T47D (cell line): ENCODE measurements at regions not wholly inside any gene's neighbourhood (a gene's known extent, or its start where the extent isn't known, plus 50 kb on each side); places are given as distances from the start of the nearest gene placed in this dataset.
A peak's percentile ranks its signal among the peaks of the same experiment; 100 is the strongest.

Experiments
- DNase-seq, 2 experiments: peaks; one replicate each; pipeline versions ENCODE4 v3.0.0 to v3.0.0-alpha.2; 2011 to 2012; ENCODE audit warnings: low read depth in 1 of 2, low spot score in 1 of 2
- JUND ChIP-seq: IDR thresholded peaks from 2 replicates; pipeline ENCODE4 v1.6.1; 2012; ENCODE audit warnings: low read depth
- in situ Hi-C: cut with HindIII; loops from 2 replicates; pipeline ENCODE4 v1.10.0; 2016; ENCODE audit warnings: low sequenced_read_pairs, low pct_unique_long_range_greater_than_20kb

DNA sequence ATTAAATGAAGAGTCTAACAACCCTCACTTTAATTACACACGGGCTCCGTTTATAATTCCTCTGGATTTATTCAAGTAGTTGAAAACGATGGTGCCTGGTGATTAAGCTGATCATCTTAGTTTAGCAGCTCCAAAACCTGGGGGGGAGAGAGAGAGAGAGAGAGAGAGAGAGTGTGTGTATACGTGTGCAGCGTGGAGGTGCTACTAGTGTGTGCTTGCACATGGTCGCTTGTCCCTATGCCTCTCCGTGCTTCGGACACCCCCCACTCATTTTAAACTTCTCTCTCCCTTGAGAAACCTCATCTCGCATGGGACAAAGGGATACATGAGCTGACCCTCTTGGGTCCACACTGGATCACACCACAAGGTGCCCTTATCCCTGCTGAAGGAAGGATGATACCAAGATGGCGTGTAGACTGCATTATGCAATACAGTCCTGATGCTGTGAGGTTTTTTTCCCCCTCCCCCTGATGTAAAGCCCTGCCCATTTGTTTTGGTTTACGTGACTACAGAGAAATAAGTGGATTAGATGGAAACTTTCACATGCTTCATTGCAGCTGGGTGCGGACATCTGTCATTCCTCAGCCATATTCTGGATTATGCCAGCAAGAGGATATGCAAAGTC lies 320.8 kb downstream of the ZNF536 start:
- no peak for DNase-seq
- in situ Hi-C loops, result no loop called here
- TF ChIP-seq JUND, result no peak

DNA sequence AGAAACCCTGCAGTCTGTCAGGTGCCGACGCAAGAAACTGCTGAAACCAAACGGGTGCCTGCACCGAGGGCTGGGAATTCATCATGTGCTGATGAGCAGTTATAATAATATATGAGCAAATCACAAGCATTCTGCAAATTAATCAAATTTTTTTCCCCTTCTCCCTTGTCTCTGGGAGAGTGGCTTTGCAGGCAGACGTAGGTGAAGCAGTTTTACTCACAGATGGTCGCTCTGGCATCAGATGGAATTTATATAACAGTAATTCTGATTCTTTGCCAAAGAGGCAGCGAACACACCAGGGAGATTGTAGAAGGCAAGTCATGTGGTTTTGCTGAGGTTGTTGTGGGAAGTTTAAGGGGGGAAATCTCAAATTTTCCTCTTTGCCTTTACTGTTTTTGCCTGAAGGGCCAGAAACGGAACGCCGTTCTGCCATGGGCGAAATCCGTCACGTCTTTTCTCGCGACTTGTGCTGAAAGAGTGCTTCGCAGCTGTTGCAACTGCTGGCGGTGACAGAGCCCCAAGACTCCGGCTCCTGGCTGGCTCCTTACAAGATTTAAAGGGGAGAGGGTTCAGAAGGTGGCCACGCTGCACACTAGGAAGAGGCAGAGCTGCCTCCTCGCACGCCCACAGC lies 320.1 kb downstream of the ZNF536 start:
- in situ Hi-C loops, result no loop called here
- no peak for DNase-seq
- no peak for TF ChIP-seq JUND

DNA sequence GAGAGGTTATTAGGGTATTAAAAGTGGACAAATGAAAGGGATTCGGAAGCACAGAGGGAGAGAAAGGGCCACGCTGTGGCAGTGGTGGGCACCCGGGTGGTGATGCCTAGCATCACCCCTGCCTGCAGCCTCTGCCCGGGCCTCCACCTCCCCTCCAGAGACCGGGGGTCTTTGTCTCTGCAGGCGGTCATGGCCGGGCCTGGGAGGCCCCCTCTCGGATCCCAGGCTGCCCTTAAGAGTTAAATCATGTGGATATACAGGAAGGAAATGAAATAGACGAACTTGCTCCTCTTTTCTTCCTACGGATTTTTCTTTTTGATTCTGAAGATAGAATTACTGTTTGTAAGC lies 319.6 kb downstream of the ZNF536 start:
- in situ Hi-C loops, result no loop called here
- DNase-seq, result no peak
- no peak for TF ChIP-seq JUND

DNA sequence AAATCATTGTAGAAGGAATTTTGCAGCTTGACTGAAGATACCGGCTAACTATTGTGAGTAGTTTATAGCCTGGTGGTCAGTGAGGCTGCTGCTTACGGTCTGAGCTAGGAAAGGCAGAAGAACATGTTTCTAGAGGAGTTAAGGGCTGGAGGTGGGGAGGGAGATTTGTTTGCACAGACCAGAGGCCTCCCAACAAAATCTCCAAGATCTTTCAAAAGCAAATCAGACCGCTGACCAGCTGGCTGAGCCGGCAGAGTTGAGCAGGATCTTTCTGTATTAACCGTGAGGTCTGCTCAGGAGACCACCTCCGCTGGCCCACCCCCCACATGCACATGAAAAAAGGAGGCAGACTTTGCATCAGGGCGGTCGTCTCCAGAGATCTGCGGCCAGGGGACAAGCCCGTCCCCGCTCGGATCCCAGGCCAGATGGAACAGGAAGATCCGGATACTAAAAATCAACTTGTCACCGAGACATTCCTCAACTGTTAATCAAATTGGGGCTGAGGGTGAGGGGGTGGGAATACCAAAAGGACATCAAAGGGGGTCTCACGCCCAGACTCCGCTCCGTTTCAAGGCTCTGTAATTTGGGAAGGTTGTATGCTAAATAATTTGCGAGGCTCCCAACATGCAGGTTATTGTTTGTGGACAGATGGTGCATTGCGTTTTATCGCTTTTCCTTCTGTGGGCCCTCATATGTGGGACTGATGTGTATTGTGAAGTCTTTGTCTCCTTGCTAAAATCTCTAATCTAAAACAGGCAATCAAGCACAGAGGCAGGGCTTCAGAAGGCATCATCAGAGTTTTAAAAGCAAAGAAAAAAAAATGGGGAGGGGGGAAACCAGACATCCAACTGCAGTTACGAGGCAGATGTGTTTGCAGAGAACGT lies 319.0 kb downstream of the ZNF536 start:
- in situ Hi-C loops, result no loop called here
- no peak for TF ChIP-seq JUND
- DNase-seq, result no peak

DNA sequence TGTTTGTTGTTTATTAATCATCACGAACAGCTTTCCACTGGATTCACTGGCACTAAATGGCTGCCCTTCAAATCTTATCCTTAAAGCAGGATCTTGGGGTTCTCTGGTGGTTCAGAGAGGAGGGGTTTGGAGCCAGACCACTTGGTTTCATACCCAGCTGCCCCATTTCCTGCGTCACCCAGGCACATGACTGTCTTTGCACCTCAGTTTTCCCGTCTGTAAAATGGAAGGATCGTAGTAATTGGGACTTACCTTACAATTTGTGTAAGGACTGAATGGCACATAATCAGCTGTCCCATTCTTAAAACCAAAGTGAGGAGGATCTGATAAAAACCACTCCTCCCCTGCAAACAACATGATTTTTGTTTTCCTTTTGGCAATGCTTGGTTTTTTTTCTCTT lies 318.3 kb downstream of the ZNF536 start:
- in situ Hi-C loops, result no loop called here
- TF ChIP-seq JUND, result no peak
- DNase-seq, result no peak

DNA sequence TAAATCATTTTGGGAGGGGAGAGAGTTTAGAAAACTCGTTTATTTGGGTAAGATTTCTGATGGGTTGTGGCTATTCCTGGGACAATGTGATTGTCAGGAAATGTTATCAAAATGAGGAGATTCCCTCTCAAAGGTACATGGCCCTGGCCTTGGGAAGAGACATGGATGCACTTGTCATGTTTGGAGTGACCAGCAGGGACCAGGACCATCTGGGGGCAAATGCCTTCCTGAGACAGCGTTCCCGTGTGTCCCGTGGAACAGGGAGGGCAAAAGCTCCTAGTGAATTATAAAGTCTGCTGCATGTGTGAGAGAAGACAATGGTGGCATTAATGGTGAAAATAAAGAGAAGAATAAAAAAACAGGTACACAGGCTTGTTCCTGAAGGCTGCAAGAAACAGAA lies 317.3 kb downstream of the ZNF536 start:
- DNase-seq, result no peak
- TF ChIP-seq JUND, result no peak
- in situ Hi-C loops, result no loop called here

DNA sequence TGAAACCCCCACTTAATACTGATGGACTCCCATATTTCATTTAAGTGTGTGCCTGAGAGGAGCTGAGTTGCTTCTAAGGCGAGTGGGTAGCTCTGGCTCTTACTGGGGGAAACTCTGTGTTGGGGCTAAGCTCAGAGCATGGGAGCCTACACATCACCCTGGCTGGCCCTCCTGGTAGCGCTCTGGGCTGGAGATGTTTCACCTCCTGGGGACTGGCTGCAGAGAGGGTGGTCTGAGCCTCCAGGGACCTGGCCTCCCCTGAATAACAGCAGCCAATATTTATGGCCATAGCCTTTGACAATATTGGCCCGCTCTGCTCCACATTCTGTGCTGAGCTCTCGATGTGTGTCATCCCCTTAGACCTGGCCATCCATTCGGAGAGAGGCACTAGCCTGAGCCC lies 316.5 kb downstream of the ZNF536 start:
- in situ Hi-C loops, result no loop called here

DNA sequence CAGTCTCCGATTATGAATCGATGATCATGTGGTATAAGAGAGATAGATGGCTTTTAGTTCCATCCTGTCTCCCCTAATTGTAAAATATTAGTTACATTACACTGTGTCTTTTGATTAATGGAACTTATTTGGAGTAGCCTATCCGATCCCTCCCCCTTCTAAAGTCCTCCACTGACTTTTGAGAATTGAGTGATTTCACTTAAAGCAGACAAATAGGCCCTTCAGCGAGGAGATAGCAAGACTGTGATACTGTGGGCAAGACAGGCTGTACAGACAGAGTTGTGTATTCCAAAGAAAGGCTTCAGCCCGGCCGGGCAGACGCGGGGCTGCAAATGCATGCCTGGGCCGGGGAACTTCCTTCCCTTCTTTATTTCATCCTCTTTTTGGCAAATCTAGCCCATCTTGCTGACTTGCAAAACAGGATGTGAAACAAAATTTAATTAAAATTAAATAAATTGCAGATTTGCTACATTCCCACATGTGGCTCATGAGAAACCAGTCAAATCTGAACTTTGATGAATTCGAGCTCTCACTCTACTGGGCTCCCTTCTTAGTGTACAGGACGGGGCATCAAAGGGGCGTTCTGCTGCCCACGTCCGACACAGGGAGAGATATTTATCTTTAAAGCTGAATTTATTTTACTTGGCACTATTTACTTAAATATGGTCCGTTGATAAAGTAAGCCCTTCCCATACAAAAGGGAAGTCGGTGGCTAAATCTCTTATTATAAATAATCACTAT lies 314.8 kb downstream of the ZNF536 start:
- DNase-seq, result no peak
- in situ Hi-C loops, result no loop called here
- no peak for TF ChIP-seq JUND

More for the DNA sequence above, 316.5 kb downstream of the ZNF536 start:
- TF ChIP-seq JUND, result no peak
- no peak for DNase-seq

DNA sequence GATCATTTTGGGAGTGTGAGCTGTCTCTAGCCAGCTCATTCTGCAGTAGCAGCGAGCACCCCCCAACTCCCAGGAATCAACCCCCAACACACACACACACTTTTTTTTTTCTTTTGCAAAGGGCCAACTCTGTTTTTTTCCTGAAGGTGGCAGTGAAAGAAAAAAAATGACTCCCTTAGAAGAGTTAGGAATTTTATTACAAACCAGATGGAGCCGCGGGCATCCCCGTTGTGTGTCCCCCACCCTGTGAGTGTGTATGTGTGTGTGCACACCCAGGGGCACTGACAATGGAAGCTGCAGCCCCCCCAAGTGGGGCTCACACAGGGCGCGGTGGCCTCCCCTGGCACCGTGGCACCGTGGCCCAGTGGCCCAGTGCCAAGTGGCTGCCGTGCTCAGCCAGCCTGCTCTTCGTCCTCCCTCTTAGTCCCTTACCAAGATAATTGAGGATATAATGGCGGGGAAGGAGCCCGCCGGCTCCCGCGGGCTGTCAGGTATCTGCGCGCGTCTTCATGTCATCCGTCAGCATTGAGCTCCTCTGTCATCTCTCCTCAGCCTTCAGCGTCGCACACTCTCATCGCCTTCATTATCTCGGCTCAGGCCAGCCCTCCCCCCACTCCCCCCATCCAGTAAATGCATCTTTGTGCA lies 314.1 kb downstream of the ZNF536 start:
- peak in 1 of 2 experiments; percentile 23 for DNase-seq
- in situ Hi-C loops, result no loop called here

DNA sequence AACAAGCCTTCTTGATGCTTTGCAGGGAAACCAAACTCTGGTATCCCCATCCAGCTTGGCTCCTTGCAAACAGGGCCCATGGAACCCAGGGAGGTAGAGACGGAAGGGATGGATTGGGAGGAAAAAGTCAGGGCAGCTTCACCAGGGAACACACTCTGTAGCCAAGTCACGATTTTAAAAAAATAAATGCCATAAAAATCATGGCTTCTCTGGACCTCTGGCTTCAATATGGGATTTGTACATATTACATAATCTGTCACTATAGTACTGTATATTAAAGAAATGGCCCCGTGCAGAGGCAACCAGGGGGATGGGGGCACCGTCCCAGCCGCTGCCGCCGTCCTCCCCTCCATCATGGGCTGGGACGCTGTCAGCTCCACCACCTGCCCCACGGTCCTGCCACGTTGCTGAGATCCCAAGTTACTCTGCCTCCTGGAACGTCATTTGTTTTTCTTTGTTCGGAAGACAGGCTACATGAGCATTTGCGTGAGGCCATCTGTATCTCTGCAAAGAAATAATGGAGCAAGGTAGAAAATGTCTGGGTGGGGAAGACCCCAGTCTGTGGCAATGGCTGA lies 313.3 kb downstream of the ZNF536 start:
- DNase-seq, result no peak
- no peak for TF ChIP-seq JUND
- in situ Hi-C loops, result no loop called here

More for the DNA sequence above, 314.1 kb downstream of the ZNF536 start:
- no peak for TF ChIP-seq JUND

DNA sequence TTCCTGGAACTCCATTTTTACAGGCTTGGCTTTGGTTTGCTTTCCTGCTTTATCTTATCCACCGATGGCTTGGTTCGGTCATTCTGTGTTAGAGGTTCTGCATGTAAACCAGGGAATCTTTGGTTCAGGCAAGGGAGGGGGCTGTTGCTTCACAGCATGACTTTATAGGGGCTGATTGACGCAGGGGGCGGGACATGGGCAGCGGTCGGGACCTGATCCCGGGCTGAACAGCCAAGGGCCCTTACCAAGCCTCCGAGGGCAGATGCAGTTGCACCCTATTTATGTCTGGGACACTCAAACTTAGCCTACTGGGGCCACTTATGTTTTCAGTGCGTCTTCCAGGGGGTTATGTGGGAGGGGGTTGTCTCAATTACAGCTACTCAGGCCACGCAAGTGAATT lies 312.4 kb downstream of the ZNF536 start:
- in situ Hi-C loops, result no loop called here
- no peak for TF ChIP-seq JUND
- no peak for DNase-seq
